Breast epithelium (tissue), 3 donors: ENCODE measurements at regions not wholly inside any gene's neighbourhood (a gene's known extent, or its start where the extent isn't known, plus 50 kb on each side); places are given as distances from the start of the nearest gene placed in this dataset.

Experiments used
- POLR2A ChIP-seq: fragments of 450-650 bp; IDR thresholded peaks from one replicate; pipeline ENCODE4 v1.6.1; 2016; ENCODE audit warnings: antibody characterized with exemption, mild to moderate bottlenecking, moderate library complexity
- POLR2AphosphoS5 ChIP-seq, 3 donors: sonication (generic); formaldehyde crosslinking; IDR thresholded peaks; one replicate each; pipeline ENCODE4 v1.6.1; 2017; ENCODE audit warnings: antibody characterized with exemption in 3 of 3
- TF ChIP-seq, protein P1 (sequence below), 3 donors: fragments of 450-650 bp; IDR thresholded peaks; one replicate each; pipeline ENCODE4 v1.5.1; 2016 to 2017; ENCODE audit warnings: antibody characterized with exemption in 3 of 3, mild to moderate bottlenecking in 3 of 3, moderate library complexity in 3 of 3

DNA sequence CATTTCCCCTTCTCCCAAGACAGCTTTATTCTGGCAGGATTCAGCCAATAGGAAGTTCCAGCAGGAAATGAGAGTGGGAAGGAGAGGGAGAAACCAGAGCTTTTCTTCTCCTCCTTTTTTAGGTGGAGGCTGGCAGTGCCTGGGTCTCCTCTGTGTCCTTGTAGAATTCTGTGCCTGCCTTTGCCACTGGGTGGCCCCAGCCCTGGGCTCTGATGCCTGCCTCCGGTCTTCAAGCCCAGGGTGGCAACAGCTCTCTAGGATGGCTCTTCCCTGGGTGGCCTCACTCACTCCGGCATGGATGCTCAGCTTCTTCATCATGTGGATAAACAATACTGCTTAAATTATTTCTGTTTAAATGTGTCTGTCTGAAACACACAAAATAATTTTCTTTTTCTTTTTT lies 694.8 kb downstream of the SEMA5A start:
- TF ChIP-seq, protein P1, sequence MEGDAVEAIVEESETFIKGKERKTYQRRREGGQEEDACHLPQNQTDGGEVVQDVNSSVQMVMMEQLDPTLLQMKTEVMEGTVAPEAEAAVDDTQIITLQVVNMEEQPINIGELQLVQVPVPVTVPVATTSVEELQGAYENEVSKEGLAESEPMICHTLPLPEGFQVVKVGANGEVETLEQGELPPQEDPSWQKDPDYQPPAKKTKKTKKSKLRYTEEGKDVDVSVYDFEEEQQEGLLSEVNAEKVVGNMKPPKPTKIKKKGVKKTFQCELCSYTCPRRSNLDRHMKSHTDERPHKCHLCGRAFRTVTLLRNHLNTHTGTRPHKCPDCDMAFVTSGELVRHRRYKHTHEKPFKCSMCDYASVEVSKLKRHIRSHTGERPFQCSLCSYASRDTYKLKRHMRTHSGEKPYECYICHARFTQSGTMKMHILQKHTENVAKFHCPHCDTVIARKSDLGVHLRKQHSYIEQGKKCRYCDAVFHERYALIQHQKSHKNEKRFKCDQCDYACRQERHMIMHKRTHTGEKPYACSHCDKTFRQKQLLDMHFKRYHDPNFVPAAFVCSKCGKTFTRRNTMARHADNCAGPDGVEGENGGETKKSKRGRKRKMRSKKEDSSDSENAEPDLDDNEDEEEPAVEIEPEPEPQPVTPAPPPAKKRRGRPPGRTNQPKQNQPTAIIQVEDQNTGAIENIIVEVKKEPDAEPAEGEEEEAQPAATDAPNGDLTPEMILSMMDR (IDR thresholded peaks at IDR 0.05), result no peak
- no peak for TF ChIP-seq POLR2A
- no peak for TF ChIP-seq POLR2AphosphoS5 (IDR thresholded peaks at IDR 0.05)
